Heart right ventricle (tissue), 16 donors: ENCODE measurements at regions not wholly inside any gene's neighbourhood (a gene's known extent, or its start where the extent isn't known, plus 50 kb on each side); places are given as distances from the start of the nearest gene placed in this dataset.

ENCODE experiments used
- ATAC-seq, 8 donors: fragments of 200-7000 bp; cut with Tn5 transposase; one replicate each; pipeline ENCODE4 v1.9.1; 2020; ENCODE audit warnings: mild to moderate bottlenecking in 8 of 8, moderate library complexity in 8 of 8, moderate number of reproducible peaks in 1 of 8
- DNase-seq, 2 donors: peaks; one replicate each; pipeline ENCODE4 v3.0.0-alpha.2; 2020
- H3K27ac ChIP-seq, 10 donors: fragments of 200-600 bp; sonication (generic) in 2 of 10; one replicate each; pipeline versions ENCODE4 v1.5.0 to v1.8.0; 2020 to 2022; ENCODE audit warnings: mild to moderate bottlenecking in 3 of 10
- H3K27me3 ChIP-seq, 7 donors: fragments of 200-600 bp; one replicate each; pipeline ENCODE4 v1.8.0; 2021 to 2022; ENCODE audit warnings: mild to moderate bottlenecking in 2 of 7
- H3K36me3 ChIP-seq, 9 donors: fragments of 200-600 bp; sonication (generic) in 1 of 9; one replicate each; pipeline versions ENCODE4 v1.5.0 to v1.8.0; 2020 to 2022; ENCODE audit warnings: mild to moderate bottlenecking in 2 of 9
- H3K4me1 ChIP-seq, 9 donors: fragments of 200-600 bp; sonication (generic) in 1 of 9; one replicate each; pipeline versions ENCODE4 v1.5.0 to v1.8.0; 2020 to 2022; ENCODE audit warnings: mild to moderate bottlenecking in 4 of 9
- H3K4me3 ChIP-seq, 10 donors: fragments of 200-600 bp; sonication (generic) in 2 of 10; one replicate each; pipeline versions ENCODE4 v1.5.0 to v1.8.0; 2020 to 2022; ENCODE audit warnings: mild to moderate bottlenecking in 7 of 10, moderate library complexity in 2 of 10
- H3K9me3 ChIP-seq, 11 donors: fragments of 200-600 bp in 10 of 11; sonication (generic) in 2 of 11; one replicate each; pipeline versions ENCODE4 v1.5.0 to v1.8.0; 2013 to 2022; ENCODE audit warnings: mild to moderate bottlenecking in 2 of 11, control low read depth in 1 of 11, moderate library complexity in 1 of 11
- CTCF ChIP-seq, 9 donors: fragments of 200-600 bp; sonication (generic) in 2 of 9; IDR thresholded peaks; one replicate each; pipeline versions ENCODE4 v1.5.0 to v1.8.0; 2021 to 2022; ENCODE audit warnings: antibody characterized with exemption in 9 of 9, mild to moderate bottlenecking in 5 of 9, moderate library complexity in 1 of 9
- WGBS, 2 donors: extraction: QIAGEN DNeasy Blood & Tissue Kit; methylation state at CpG; one replicate each; pipeline ENCODE4 v1.1.7; 2013; ENCODE audit warnings: inconsistent platforms in 1 of 2; 5-methylcytosine and 5-hydroxymethylcytosine counted together
- intact Hi-C, 10 donors: fragments of 100-400 bp; cut with DNase I; formaldehyde crosslinking; loops; one replicate each; pipeline versions ENCODE4 v1.11.1 to v1.14.2; 2022
- donor health status: Arrhythmogenic right ventricular cardiomyopathy.
- donor health status: ischemic (EF 13 %, LVEDD 7.1; RV severe dilation, severe dysfunction).
- donor health status: healthy with polysubstance abuse.
- donor health status: DM: no; HTN: yes; CAD: no.
- donor health status: DM: no; HTN: no; CAD: no.
- donor health status: ischemic (EF 25% LVEDD 6.9; RV normal size, moderate dysfunction).
- donor health status: ischemic (EF 25% LVEDD 5.7; RV mildly dilated, moderate dysfunction).
- donor health status: healthy.
- donor health status: DM: yes; HTN: yes; CAD: no.
- donor health status: Ischemic cardiomyopathy.
- donor health status: ischemic (EF 35%, LVEDD 5.7; RV mildly dilated, moderate dysfunction).
- donor health status: nonischemic (EF 11% LVEDD 7.7; RV severe dilation, severe dysfunction).
- donor health status: DM: yes; HTN: yes; CAD: no.
- donor health status: PGD.
- donor health status: ischemic (EF 29% LVEDD 5.4; RV normal size, mild dysfunction).
- donor health status: nonischemic (EF 23%, LVEDD 6.1; RV moderate dilation, normal function).

GRCh38 chr15:37599156-37599555 is 335.3 kb upstream of the TMCO5A start:
- H3K4me1 ChIP-seq: no peaks in the 10 kb centered on the region
- H3K9me3 ChIP-seq: no peaks in the 10 kb centered on the region
- no peak overlapping the region for H3K4me3 ChIP-seq
- no peak overlapping the region for H3K27ac ChIP-seq
- 58 to 62% methylated on average over 7 of the region's 7 CpGs for WGBS, 2 donors
- TF ChIP-seq CTCF (IDR thresholded peaks at IDR 0.05): no peak
- H3K27me3 ChIP-seq: peaks cover 0 to 5% (median 0%) of the 10 kb centered on the region in 7 donors
- no peaks in the 10 kb centered on the region for H3K36me3 ChIP-seq
- DNase-seq (no peak), ATAC-seq (no peak)
- intact Hi-C loops: no loop called here

- H3K27ac ChIP-seq: no peak overlapping the region
- WGBS, 2 donors: 54 to 66% methylated on average over 1 of the region's 1 CpG
- peaks cover 0 to 22% (median 0%) of the 10 kb centered on the region in 11 donors for H3K9me3 ChIP-seq
- no peak for DNase-seq
- no peaks in the 10 kb centered on the region for H3K27me3 ChIP-seq
- TF ChIP-seq CTCF (IDR thresholded peaks at IDR 0.05): no peak
- intact Hi-C loops: no loop called here
- no peak overlapping the region for H3K4me3 ChIP-seq
- no peak for ATAC-seq
- no peaks in the 10 kb centered on the region for H3K36me3 ChIP-seq
- no peaks in the 10 kb centered on the region for H3K4me1 ChIP-seq
Observed at GRCh38 chr15:37616215-37616614, 318.2 kb upstream of the TMCO5A start.

GRCh38 chr15:37618353-37618752 is 316.1 kb upstream of the TMCO5A start:
- no peak for TF ChIP-seq CTCF (IDR thresholded peaks at IDR 0.05)
- intact Hi-C loops: no loop called here

GRCh38 chr15:37619358-37620042 is 314.9 kb upstream of the TMCO5A start:
- ATAC-seq (no peak), DNase-seq (no peak)
- Histone ChIP-seq H3K36me3 (no peaks in the 10 kb centered on the region), H3K4me3 (no peak overlapping the region), H3K27ac (no peak overlapping the region), H3K9me3 (peaks cover 0 to 19% (median 0%) of the 10 kb centered on the region in 11 donors), H3K4me1 (no peaks in the 10 kb centered on the region), H3K27me3 (no peaks in the 10 kb centered on the region)
- WGBS, 2 donors: 88 to 89% methylated on average over 2 of the region's 2 CpGs
- no peak for TF ChIP-seq CTCF (IDR thresholded peaks at IDR 0.05)
- intact Hi-C loops: no loop called here

More at GRCh38 chr15:37618353-37618752, 316.1 kb upstream of the TMCO5A start:
- Histone ChIP-seq H3K4me3 (no peak overlapping the region), H3K9me3 (peaks cover 0 to 22% (median 0%) of the 10 kb centered on the region in 11 donors), H3K27me3 (no peaks in the 10 kb centered on the region), H3K27ac (no peak overlapping the region), H3K36me3 (no peaks in the 10 kb centered on the region), H3K4me1 (no peaks in the 10 kb centered on the region)
- ATAC-seq: no peak
- DNase-seq: no peak
